Activated T-cell treated with anti-CD3 and anti-CD28 coated beads, Interleukin-2, amount 50 U/mL, for 1 hour (primary cell): ENCODE measurements at regions not wholly inside any gene's neighbourhood (a gene's known extent, or its start where the extent isn't known, plus 50 kb on each side); places are given as distances from the start of the nearest gene placed in this dataset.

ENCODE experiments used
- DNase-seq: peaks from one replicate; pipeline ENCODE4 v3.0.0-alpha.2; 2020

DNA sequence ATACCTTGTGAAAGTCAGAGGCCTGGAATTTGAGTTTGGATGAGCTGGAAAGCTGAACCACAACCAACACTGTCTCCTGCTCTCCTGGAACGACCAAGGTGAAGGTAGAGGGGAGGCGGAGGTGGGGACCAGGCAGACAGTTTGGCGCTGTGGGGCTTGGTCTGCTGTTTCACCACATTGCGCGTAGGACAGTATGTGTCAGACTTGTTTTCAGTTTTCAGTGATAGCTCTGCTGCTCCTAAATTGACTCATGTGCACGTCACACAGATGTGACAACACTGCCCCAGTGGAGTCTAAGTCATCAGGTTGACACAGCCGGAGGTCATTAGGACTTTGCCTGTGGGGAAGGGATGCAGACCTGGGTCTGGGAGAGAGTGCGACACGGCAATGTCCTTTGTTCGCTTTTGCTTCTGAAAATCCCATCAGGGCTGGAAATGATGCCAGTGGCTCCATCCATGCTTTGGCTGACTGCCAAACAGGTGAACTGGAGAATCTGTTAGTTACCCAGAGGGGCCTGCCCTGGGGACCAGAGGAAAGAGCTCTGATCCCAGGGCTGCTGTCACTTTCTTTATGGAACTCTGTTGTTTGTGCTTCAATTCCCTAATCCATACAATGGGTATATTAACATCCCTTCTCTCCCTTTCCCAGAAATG, 255.5 kb downstream of the CDC5L start:
- DNase-seq: no peak

DNA sequence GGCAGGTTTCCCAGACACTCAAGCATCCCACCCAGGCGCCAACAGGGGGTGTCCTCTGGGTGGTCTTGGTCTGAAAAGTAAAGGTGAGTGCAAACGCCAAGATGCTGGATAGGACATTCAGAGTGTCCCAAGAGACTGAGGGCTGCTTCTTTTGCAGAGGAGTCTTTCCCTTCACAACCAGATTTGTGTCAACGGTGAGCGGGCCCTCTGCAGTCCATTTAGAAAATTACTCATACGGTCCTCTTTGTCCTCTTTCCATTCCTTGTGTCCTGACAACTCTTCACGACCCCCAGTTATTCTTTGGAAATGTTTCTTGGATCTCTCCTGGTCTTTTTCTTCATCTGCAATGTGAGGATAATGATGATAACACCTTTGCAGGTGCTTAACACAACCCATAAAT, 257.8 kb downstream of the CDC5L start:
- no peak for DNase-seq

DNA sequence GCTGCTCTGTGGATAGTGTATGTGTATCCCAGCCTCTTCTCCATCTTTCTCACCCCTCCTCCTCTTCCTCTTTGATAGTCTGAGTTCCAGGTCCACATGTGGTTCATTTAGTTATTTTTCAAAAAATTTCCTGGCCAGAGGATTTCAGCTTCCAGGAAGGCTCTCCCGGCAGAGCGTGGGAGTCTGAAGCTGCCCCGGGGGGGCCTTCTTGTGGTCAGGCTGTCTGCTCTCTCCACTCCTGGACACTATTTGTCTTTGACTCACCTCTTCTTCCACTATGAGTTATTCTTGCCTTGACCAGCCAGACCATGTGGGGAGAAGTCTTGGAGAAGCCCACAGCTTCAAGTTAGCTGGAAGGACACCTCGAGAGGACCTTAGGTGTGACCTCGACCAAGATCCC, 258.8 kb downstream of the CDC5L start:
- DNase-seq: no peak

DNA sequence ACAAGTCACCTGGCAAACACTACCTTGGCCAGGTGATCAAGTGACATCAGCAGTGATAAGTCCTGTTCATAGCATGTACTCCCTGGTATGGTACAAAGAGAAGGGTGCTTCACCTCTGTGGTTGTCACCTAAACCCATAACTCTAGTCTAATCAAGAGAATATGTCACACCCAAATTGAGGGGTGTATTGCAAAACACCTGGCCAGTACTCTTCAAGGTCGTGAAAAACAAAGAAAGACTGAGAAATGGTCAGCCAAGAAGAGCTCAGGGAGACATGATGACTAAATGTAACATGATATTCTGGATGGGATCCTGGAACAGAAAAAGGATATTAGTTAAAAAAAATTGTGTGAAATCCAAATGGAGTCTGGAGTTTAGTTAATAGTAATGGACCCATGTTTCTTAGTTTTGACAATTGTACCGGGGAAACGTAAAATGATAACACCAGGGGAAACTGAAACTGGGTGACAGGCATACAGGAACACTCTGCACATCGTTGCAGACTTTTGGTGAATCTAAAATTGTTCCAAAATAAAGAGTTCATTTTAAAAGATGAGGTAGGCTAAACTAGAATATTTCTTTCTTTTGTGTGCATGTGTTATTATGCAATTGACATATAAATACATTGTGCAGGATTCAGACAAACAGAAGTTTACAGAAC, 262.0 kb downstream of the CDC5L start:
- DNase-seq: no peak

DNA sequence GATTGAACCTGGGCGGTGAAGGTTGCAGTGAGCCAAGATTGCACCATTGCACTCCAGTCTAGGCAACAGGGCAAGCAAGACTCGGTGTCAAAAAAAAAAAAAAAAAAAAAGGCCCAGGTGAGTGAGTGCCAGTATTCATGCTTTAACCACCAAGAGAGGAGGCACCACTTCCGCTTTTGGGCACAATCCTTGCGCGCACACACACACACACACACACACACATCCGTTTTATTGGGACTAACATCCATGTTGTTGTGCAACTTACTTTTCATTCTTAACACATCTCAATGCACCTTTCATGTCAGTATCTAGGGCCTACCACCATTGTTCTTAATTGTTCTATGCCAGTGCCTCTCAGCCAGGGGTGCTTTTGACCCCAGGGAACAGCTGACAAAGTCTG, 263.0 kb downstream of the CDC5L start:
- no peak for DNase-seq

DNA sequence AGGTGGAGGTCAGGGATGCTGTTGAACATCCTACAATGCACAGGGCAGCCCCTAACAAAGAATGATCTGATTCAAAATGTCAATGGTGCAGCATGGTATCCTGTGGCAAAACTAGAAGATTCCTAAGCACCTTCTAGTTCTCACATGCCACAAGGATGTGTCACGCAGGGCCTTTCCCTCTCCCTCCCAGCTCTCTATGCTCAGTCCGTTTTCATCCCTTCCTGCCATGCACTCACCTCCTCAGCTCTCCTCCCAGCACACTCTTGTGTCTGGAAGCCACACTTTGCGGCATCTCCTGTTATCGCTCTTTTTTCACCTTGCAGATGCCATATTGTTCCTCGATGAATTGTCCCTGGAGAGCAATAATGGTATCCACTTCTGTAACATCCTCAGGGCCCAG, 263.4 kb downstream of the CDC5L start:
- no peak for DNase-seq

DNA sequence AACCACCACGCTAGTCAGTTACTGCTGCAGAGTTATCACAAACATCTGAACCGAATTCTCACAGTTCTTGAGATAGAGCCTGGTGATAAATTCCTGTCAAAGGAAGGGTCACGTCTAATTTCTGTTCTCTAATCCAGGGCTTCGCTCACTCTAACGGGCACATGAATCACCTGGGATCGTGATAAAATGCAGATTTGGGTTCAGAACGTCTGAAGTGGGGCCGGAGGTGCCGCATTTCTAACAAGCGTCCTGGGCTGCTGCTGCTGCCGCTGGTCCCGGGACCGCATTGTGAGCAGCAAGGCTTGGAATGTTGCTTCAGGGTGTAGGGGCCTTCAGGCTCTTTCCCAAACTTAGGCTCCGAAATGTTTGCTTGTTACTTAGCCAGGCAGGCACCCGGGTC, 264.1 kb downstream of the CDC5L start:
- DNase-seq: no peak

DNA sequence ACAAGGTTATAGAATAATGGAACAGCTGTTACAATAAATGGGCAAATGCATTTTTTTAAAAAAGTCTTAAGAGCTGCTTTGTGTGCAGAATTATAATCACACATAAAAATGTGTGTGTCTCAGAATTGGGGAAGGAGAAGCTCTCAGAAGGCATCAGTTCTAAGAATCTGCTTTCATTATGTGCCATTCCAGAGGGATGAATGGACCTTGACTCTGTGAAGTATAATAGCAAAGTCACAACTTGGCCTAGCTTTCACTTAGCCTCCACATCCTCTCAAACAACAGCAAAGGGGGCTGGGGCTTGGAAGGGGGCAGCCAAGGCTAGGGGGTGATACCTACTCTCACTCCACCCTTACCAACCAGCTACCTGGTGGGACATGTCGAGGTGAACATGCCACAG, 265.0 kb downstream of the CDC5L start:
- DNase-seq: no peak

DNA sequence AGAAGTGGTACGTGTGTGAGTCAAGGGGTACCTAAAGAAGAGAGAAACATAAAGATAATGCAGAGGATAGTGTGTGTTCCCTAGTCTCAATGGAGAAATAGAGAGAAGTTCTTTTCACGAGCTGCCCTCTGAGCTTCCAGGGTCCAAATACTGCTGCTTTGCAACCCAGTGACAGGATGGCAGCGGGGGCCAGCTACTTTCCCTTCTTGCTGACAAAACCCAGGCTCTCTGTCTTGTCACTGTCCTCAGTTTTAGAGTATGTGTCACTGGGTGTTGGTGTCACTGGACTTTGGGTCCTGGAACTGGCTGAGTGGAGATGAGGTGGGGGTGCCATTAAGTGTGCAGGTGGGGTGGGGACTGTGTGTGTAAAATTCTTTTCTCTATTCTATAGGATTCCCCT, 265.6 kb downstream of the CDC5L start:
- DNase-seq: no peak

DNA sequence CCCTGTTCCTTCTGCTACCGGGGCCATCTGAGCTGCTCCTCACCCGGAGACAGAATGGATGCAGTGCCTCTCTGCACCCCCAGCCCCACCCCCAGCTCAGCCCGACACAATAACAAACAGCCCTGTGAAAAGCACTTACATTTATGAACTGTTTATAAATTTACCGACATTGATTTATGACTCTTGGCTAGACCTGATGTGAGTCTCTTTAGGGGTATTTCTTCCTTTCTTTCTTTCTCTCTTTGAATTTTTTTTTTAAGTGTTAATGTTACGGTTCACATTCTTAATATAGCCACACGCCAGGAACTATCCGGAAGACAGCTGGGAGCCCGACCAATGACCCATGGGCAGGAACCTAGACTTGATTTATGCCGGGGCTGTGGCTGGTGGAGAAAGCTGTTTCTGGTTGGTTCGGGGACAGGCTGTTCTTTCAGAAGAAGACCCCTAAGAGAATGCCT, 266.3 kb downstream of the CDC5L start:
- no peak for DNase-seq

DNA sequence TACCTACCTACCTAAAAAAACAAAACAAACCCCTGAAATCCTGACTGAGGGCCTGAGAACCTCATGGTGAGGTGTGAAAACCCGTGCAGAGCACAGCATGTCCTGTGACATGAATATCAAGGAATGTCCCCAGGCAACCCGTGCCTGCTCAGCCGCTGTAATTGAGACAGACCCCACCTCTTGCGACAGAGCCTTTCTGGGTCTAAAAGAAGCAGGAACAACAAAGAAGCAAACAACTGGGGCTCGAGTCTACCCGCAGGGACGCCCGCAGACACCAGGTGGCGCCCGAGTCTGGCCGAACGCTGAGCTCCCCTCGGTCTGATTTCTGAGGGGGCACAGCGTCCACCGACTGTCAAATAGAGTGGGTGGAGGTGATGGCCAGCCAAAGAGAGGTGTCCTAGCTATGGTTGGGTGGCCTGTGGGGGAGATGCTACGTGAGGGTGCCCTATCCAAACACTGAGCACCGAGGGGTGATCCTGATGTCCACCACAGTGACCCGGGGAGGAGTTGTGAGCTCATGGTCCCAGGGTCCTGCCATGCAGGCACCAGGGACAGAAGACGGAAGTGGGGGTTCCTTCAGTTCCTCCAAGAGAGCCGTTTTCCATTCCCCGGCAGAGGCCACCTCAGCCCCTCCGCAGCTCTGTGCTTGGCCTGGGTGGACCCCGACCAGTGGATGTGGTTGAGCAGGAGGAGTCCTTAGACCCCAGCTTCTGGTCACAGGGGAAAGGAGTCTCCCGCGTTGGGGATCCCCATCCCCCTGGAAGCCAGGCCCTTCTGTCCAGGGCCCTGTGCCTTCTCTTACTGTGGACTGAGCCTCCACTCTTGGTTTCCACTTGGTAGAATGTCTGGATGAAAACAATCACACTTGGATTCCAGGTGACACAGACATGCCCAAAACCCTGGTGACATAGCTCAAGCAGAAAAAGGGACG, 268.2 kb downstream of the CDC5L start:
- peak; percentile 80 for DNase-seq

DNA sequence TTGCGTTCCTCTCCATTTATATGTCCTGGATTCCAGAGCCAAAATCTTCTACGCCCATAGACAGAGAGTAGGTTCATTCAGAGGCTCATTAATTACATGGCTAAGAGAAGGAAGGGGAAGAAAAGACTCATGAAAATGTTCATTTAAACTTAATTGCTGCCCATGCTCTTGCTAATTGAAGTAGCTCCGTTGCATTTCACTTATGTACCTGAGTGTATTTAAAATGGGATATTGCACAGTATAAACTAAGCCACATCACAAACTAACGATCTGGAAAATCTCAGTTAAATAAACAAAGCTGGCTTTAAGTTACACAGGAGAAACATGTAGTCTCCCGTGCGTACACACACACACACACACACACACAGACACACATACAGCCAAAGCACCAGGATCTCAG, 269.2 kb downstream of the CDC5L start:
- DNase-seq: no peak

DNA sequence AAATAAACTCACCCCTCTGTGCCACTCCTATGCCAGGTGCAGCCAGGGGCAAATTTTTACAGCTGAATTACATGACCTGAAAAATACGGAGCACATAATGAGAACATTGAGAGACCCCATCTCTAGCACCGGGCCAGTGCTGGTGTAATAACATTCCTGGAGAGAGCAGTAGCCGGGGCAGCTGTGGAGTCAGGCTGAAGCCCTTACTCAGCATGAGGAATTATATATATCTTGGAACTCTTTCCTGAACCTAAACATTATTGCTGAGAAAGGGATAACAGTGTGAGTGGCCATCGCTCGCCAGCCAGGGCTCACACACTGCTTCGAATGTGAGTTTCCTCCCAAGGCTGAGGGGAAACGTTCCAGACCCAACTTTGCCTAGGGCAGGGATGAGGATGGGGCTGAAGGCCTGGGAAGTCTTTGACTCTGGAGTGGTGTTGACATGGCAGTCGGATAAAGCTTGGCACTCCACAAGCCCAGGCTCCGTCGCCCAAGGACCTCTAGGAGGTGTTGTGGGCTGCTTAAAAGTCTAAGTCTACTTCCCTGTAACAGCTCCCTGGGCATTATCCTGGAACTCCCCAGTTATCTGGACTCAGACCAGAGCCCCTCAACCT, 269.8 kb downstream of the CDC5L start:
- no peak for DNase-seq

DNA sequence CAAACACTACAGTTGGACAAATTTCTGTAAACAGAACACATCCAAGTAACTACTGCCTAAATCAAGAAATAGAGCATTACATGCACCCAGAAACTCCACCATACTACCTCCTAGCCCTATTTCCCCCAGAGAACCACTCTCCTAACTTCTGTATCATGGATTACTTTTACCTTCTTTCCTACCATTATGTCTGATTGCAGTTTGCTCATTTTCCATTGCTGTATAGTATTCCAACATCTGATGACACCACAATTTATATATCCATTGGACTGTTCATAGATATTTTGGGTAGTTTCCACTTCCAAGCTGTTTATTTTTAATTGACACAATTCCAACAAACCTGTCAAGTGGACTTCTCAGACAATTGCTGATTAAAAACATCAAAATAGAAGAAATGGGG, 271.1 kb downstream of the CDC5L start:
- no peak for DNase-seq

DNA sequence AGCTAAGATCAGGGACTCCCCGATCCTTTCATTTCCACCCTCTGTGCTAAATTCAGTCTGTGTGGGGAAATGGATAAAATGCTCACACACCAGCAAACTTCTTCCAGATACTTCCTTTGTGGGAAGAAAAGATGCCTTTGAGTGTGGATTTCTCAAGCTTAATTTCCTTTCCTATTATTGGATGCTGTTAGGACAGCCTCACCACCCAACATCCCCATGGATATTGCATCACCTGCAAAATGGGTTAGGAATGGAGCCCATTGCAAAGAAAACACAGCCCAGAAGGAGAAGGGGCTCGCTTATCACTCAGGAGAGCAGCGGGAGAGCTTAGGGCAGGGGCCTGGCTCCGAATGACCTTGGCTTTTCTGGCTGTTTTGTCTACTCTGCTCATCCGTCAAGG, 272.2 kb downstream of the CDC5L start:
- DNase-seq: no peak

DNA sequence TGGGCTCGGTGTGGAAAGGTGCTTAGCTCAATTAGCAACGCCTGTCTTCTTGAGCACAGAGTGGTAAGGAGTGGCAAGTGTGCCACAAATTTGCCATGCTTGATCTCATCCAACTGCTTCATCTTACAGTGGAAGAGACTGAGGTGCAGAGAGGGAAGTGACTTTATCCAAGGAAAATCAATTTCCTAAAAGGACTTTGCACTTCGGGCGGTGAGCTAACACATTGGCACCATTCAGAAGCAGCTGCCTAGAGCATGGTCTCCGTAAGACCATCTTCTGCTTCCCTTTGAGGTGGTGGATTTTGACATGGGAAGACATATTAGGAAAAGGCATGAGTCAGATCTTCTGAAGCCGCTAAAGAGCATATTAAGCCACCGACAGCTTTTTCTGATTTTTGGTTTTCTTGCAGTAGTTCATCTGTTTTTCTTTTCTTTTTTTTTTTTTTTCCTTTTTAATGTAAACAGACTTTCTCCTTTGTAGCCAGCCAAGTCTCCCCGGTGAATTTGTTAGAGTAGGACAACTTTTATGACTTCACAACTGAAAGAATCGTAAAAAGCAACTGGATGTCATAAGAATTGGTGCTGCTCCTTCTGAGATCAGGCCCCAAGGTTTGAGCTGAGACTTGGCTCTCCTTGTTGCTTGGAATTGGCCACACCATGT, 273.2 kb downstream of the CDC5L start:
- no peak for DNase-seq

DNA sequence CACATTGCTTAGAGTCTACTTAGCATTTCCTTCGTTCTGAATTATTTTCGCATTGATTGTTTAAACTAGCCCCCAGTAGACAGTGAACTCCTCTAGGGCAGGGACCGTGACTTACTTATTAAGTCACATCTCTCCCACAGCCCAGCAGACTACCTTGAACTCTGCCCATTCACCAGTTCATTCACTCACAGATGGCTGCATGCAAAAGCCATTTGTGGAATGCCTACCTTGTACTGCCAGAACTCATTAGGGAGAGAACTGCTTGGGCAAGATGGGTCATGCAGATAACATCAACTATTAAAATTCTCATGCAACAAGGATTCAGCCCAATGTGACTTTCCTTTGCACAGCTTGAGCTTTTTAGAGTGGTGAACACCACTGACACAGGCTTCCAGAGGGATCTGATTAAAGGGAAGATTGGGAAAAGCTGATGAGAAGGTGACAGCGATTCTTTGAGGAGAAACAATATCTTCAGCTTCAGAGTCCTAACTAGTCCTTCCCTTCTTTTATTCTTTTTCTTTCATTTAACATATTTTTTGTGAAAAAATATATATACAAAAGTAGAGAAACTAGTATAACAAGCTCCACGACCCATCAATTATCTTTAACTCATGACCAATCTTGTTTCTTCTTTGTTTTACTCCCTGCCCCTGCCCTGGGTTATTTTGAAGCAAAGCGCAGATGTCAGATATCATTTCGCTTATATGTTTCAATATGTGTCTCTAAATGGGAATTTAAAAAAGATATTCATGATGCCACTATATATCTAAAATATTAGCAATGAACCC, 273.9 kb downstream of the CDC5L start:
- no peak for DNase-seq

DNA sequence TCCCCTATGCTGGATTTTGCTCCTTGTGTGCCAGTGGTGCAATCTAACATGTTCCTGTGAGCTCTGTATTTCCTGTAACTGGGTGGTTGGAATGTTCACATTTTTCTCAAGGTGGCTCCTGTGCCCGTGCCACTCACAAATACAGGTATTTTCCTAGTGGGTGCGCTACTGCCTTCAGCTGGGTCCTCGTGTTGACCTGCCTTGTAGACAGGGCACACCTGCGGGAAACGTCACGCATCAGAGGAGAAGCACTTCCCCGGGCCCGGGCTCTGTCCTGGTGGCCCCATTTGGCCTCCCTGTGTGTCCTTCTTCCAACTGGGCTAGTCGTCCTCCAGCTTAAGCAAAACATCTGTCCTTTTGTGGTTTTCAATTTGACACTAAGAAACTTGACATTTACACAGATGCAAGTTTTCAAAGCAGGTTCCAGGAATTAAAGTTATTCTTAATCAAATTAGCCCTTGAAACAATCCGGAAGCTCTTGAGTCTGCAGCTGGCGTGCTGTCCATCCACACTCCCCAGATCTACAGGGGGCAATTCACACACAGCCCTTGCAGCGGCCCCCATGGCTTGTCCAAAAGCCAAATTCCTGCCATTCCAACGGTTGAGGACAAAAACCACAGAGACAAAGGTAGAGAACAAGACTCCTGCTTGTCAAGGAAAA, 275.1 kb downstream of the CDC5L start:
- no peak for DNase-seq

DNA sequence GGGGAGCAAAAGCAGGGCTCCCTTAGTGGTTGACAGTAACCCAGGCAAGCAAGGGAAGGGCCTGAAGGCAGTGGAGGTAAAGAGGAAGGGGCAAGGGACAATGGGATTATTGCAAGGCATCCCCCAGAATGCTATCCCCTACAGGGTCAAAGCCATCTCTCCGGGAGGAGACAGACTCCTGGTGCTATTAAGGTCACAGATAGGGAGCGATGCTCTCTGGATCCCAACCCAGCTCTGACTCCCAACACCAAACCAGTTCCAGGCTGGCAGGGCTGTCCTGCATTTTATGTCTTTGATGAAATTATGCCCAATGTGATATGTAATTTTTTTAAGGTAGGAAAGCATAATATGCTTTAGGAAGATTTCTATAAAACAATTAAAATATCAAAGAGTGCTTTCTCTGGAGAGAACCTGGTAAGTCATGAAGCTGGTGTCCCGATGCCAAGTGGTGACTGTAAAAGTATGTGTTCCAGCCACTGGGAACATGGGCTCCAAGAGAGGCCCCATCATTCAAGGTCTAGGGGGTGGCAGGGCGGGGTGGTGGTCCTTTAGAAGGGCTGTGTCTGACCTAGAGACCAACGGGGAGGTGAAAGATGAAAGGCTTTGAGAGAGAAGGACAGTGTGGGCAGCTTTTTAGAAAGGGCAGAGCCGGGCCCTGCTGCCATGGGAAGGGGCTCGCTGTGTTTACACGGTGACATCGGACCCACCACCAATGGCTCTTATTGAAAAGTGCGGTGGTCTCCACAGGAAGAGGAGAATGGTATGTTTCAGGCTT, 276.5 kb downstream of the CDC5L start:
- no peak for DNase-seq

DNA sequence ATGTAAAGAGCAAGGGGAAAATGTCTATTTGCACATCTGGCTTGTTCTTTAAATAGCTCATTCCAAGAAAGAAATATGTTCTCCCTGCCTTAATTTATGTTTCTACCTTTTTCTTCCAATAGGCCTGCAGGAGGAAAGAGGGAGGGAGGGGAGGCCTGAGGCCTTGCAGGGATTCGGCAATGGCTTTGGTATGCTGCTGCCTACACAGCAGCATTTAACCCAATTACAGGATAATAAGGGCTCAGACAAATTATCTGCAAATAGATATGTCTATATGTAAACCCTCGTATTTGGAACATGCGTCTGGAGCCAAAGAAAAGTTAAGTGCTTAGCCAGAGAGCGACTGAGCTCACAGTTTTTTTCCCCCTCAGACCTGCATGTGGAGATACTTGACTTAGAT, 277.2 kb downstream of the CDC5L start:
- DNase-seq: no peak

DNA sequence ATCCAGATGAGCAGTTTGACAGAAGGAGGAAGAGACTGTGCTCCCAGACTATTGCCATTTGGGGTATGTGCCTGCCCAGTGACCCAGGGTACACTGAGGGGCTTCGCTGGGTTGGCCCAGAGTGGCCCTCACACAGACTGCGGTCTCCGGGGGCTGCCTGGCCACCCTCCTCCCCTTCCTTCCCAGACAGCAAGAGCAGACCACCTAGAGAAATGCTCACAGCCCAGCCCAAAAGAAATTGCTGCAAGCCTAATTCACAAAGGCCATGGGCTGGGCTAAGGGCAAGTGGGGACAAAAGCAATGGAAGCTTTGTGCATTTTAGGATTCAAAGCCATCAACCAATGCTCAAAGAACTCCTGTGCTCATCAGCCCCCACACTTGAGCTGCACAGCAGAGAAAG, 277.6 kb downstream of the CDC5L start:
- no peak for DNase-seq
